Astrocyte (in vitro differentiated cells and primary cell): ENCODE measurements at regions not wholly inside any gene's neighbourhood (a gene's known extent, or its start where the extent isn't known, plus 50 kb on each side); places are given as distances from the start of the nearest gene placed in this dataset.

Experiments used
- DNase-seq: peaks from one replicate; pipeline ENCODE4 v3.0.0-alpha.2; 2010; ENCODE audit warnings: low read depth
- FAIRE-seq: peaks from 2 replicates; lab custom pipeline; 2011; peaks lifted over from hg19 to GRCh38; lab: Jason Lieb, UNC
- H2AFZ ChIP-seq: 2 replicates; pipeline ENCODE4 v1.6.0; 2012; ENCODE audit warnings: low read depth, low read length, inconsistent platforms
- H3K27ac ChIP-seq: 2 replicates; pipeline ENCODE4 v1.5.1; 2011; ENCODE audit warnings: low read depth, low read length, inconsistent platforms
- H3K27me3 ChIP-seq: 2 replicates; pipeline ENCODE4 v1.6.0; 2011; ENCODE audit warnings: low read length, inconsistent platforms; ENCODE audit not compliant: insufficient read depth
- H3K36me3 ChIP-seq: 2 replicates; pipeline ENCODE4 v1.5.1; 2011; ENCODE audit warnings: low read length, inconsistent platforms; ENCODE audit not compliant: insufficient read depth
- H3K4me1 ChIP-seq: 2 replicates; pipeline ENCODE4 v1.5.1; 2011; ENCODE audit warnings: low read length, inconsistent platforms; ENCODE audit not compliant: insufficient read depth
- H3K4me2 ChIP-seq: 2 replicates; pipeline ENCODE4 v1.6.0; 2012; ENCODE audit warnings: low read length, inconsistent platforms
- H3K4me3 ChIP-seq: 2 replicates; pipeline ENCODE4 v1.5.1; 2011; ENCODE audit warnings: low read depth, mild to moderate bottlenecking, low read length, inconsistent platforms; ENCODE audit not compliant: insufficient read depth
- H3K79me2 ChIP-seq: 2 replicates; pipeline ENCODE4 v1.6.0; 2012; ENCODE audit warnings: mild to moderate bottlenecking, low read length, inconsistent platforms; ENCODE audit not compliant: insufficient read depth
- H3K9ac ChIP-seq: 2 replicates; pipeline ENCODE4 v1.6.0; 2012; ENCODE audit warnings: mild to moderate bottlenecking, low read length, inconsistent platforms
- H3K9me3 ChIP-seq: 2 replicates; pipeline ENCODE4 v1.5.1; 2012; ENCODE audit warnings: low read depth, mild to moderate bottlenecking, low read length, inconsistent platforms; ENCODE audit not compliant: insufficient read depth
- H4K20me1 ChIP-seq: 2 replicates; pipeline ENCODE4 v1.6.0; 2012; ENCODE audit warnings: low read length, inconsistent platforms; ENCODE audit not compliant: insufficient read depth
- H3K27ac Mint-ChIP-seq: one replicate; pipeline ENCODE4 v1.8.0; 2021; ENCODE audit warnings: mild to moderate bottlenecking, mixed read lengths; ENCODE audit not compliant: unreplicated experiment
- H3K27me3 Mint-ChIP-seq: one replicate; pipeline ENCODE4 v1.8.0; 2021; ENCODE audit warnings: low read depth, mixed read lengths; ENCODE audit not compliant: unreplicated experiment
- H3K36me3 Mint-ChIP-seq: one replicate; pipeline ENCODE4 v1.8.0; 2021; ENCODE audit warnings: low read depth, mixed read lengths; ENCODE audit not compliant: unreplicated experiment
- H3K4me1 Mint-ChIP-seq: one replicate; pipeline ENCODE4 v1.8.0; 2021; ENCODE audit warnings: low read depth, mixed read lengths; ENCODE audit not compliant: unreplicated experiment
- H3K4me3 Mint-ChIP-seq: one replicate; pipeline ENCODE4 v1.8.0; 2021; ENCODE audit warnings: mild to moderate bottlenecking, moderate library complexity, mixed read lengths; ENCODE audit not compliant: unreplicated experiment
- H3K9me3 Mint-ChIP-seq: one replicate; pipeline ENCODE4 v1.8.0; 2021; ENCODE audit warnings: mild to moderate bottlenecking, mixed read lengths; ENCODE audit not compliant: unreplicated experiment
- EZH2 ChIP-seq: IDR thresholded peaks from 2 replicates; pipeline ENCODE4 v1.6.1; 2012; ENCODE audit warnings: mild to moderate bottlenecking, low read length, inconsistent platforms; ENCODE audit not compliant: insufficient read depth
- TF ChIP-seq, protein P1 (sequence below): IDR thresholded peaks from 2 replicates; pipeline ENCODE4 v1.5.1; 2011; ENCODE audit warnings: low read depth, mild to moderate bottlenecking, inconsistent platforms, low read length, moderate library complexity; ENCODE audit not compliant: insufficient read depth

DNA sequence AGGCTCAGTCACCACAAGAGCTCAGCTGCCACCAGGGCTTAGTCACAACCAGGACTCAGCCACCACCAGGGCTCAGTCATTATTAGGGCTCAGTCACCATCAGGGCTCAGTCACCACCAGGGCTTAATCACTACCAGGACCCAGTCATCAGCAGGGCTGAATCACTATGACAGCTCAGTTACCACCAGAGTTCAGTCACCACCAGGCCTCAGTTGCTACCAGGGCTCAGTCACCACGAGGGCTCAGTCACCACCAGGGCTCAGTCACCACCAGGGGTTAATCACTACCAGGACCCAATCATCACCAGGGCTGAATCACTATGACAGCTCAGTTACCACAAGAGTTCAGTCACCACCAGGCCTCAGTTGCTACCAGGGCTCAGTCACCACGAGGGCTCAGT is 196.2 kb downstream of the NPHP4 start:
- Histone ChIP-seq H3K27me3 (no peaks in the 10 kb centered on the region), H3K27ac (no peak overlapping the region), H4K20me1 (no peaks in the 10 kb centered on the region), H3K36me3 (no peaks in the 10 kb centered on the region), H3K9ac (no peak overlapping the region), H3K9me3 (peaks cover 10% of the 10 kb centered on the region), H2AFZ (no peak overlapping the region), H3K4me3 (no peak overlapping the region), H3K4me2 (no peak overlapping the region), H3K79me2 (no peaks in the 10 kb centered on the region), H3K4me1 (no peaks in the 10 kb centered on the region)
- Mint-ChIP-seq H3K9me3 (peaks cover 4% of the 10 kb centered on the region), H3K27ac (no peak overlapping the region), H3K27me3 (peaks cover 20% of the 10 kb centered on the region), H3K4me3 (no peak overlapping the region), H3K4me1 (no peaks in the 10 kb centered on the region), H3K36me3 (no peaks in the 10 kb centered on the region)
- FAIRE-seq (no peak), DNase-seq (no peak)
- TF ChIP-seq, protein P1, sequence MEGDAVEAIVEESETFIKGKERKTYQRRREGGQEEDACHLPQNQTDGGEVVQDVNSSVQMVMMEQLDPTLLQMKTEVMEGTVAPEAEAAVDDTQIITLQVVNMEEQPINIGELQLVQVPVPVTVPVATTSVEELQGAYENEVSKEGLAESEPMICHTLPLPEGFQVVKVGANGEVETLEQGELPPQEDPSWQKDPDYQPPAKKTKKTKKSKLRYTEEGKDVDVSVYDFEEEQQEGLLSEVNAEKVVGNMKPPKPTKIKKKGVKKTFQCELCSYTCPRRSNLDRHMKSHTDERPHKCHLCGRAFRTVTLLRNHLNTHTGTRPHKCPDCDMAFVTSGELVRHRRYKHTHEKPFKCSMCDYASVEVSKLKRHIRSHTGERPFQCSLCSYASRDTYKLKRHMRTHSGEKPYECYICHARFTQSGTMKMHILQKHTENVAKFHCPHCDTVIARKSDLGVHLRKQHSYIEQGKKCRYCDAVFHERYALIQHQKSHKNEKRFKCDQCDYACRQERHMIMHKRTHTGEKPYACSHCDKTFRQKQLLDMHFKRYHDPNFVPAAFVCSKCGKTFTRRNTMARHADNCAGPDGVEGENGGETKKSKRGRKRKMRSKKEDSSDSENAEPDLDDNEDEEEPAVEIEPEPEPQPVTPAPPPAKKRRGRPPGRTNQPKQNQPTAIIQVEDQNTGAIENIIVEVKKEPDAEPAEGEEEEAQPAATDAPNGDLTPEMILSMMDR, result no peak
- TF ChIP-seq EZH2, result no peak

DNA sequence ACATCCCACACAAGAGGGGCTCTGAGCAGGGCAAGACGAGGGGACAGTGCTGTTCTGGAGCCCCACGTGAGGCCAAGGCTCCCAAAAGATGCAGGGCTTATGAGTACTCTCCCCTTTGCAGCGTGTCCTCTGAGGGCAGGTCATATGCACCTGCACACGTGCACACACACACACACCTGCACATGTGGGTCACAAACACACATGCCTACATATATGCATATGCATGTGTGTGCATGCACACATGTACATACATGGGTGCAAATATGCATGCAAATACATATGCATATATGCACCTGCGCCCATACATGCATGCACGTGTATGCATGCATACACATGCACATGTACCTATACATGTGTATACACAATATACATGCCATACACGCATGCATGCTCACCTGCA is 197.9 kb downstream of the NPHP4 start:
- Histone ChIP-seq H3K4me1 (no peaks in the 10 kb centered on the region), H3K9ac (no peak overlapping the region), H3K27me3 (no peaks in the 10 kb centered on the region), H2AFZ (no peak overlapping the region), H3K79me2 (no peaks in the 10 kb centered on the region), H3K27ac (no peak overlapping the region), H3K4me2 (no peak overlapping the region), H3K36me3 (no peaks in the 10 kb centered on the region), H4K20me1 (no peaks in the 10 kb centered on the region), H3K4me3 (no peak overlapping the region), H3K9me3 (peaks cover 9% of the 10 kb centered on the region)
- TF ChIP-seq, protein P1, result no peak
- no peak for TF ChIP-seq EZH2
- no peaks in the 10 kb centered on the region for H3K4me1 Mint-ChIP-seq
- H3K4me3 Mint-ChIP-seq, result no peak overlapping the region
- FAIRE-seq (no peak), DNase-seq (no peak)
- peaks cover 7% of the 10 kb centered on the region for H3K9me3 Mint-ChIP-seq
- H3K27me3 Mint-ChIP-seq, result peaks cover 17% of the 10 kb centered on the region
- no peak overlapping the region for H3K27ac Mint-ChIP-seq
- no peaks in the 10 kb centered on the region for H3K36me3 Mint-ChIP-seq

DNA sequence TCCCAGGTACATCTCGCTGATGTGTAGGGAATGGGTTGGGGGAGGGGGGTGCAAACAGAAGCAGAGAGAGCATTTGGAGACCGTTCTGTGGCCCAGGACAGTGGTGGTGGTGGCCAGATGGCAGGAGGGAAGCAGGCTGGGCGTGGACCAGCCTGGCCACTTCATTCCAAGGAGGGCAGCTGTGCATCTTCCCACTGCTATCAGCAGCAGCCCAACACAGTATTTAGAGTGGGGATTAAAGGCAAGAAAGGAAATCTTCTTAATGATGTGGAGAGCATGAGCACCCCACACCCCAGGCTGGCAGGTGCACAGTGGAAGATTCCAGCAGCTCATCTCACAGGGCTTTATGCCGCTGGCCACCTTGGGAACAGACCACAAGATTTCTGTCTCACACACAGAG is 198.7 kb downstream of the NPHP4 start:
- Mint-ChIP-seq H3K27ac (no peak overlapping the region), H3K27me3 (peaks cover 17% of the 10 kb centered on the region), H3K9me3 (peaks cover 7% of the 10 kb centered on the region), H3K4me3 (no peak overlapping the region), H3K36me3 (no peaks in the 10 kb centered on the region), H3K4me1 (no peaks in the 10 kb centered on the region)
- Histone ChIP-seq H2AFZ (no peak overlapping the region), H3K9ac (no peak overlapping the region), H4K20me1 (no peaks in the 10 kb centered on the region), H3K27me3 (no peaks in the 10 kb centered on the region), H3K27ac (no peak overlapping the region), H3K36me3 (no peaks in the 10 kb centered on the region), H3K4me2 (no peak overlapping the region), H3K9me3 (peaks cover 9% of the 10 kb centered on the region), H3K4me1 (no peaks in the 10 kb centered on the region), H3K4me3 (no peak overlapping the region), H3K79me2 (no peaks in the 10 kb centered on the region)
- DNase-seq (no peak), FAIRE-seq (no peak)
- TF ChIP-seq, protein P1, result no peak
- TF ChIP-seq EZH2, result no peak
